ENCODE measurements at regions not wholly inside any gene's neighbourhood (a gene's known extent, or its start where the extent isn't known, plus 50 kb on each side); places are given as distances from the start of the nearest gene placed in this dataset.

DNA sequence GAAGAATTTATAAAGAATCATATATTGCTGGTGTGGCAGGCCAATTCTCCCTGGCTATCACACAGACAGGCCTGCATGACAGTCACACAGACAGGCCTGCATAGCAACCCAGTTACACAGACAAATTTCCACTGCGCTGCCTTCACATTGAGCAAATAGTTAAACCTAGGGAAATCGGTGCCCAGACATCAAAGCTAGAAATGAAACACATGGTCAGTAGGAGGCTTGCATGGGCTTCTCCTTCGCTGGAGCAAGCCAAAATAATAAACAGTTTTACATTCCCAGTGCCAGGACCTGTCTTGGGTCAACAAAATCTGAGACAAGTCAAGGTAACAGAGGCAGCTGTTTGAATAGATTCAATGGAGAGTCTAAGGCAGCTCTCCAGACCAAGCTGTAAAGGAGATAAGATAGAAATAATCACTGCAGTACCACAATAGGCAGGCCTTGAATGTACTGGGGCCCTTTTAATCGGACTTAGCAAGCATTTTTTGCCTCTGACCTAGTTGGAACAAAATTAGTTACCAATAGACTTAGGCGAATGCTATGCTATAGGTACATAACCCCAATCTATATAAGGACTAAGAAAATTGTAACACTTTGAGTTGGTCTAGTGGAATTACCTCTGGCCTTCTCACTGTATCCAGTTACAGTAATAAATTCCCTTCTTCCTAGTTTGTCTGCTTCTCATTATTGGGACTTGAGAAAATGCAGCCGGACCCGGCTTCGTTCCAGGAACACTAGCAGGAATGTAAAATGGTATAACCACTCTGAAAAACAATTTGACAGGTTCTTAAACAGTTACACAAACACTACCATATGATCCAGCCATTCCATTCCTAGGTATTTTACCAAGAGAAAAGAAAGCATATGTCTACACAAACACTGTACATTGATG, 274.7 kb upstream of the UBE2E2 start:
- Histone ChIP-seq H3K4me1 (no peaks in the 10 kb centered on the region), H3K4me3 (no peak overlapping the region), H3K9me3 (no peaks in the 10 kb centered on the region), H3K27ac (no peak overlapping the region), H3K36me3 (no peaks in the 10 kb centered on the region), H3K27me3 (no peaks in the 10 kb centered on the region)
- intact Hi-C loops (cut with DNase I; ENCODE audit: low total_unique reads): no loop called here
- TF ChIP-seq CTCF (IDR thresholded peaks at IDR 0.05) (no peak), POLR2AphosphoS5 (IDR thresholded peaks at IDR 0.05) (no peak), POLR2A (IDR thresholded peaks at IDR 0.05) (no peak)
- DNase-seq (ENCODE audit: low spot score in 2 of 2): no peak

- TF ChIP-seq CTCF (IDR thresholded peaks at IDR 0.05) (no peak), POLR2A (IDR thresholded peaks at IDR 0.05) (no peak), POLR2AphosphoS5 (IDR thresholded peaks at IDR 0.05) (no peak)
- intact Hi-C loops (cut with DNase I; ENCODE audit: low total_unique reads): no loop called here
Measured at GRCh38 chr3:22933051-22933840, 269.9 kb upstream of the UBE2E2 start.

GRCh38 chr3:22933841-22934116, 269.3 kb upstream of the UBE2E2 start:
- Histone ChIP-seq H3K36me3 (no peaks in the 10 kb centered on the region), H3K27ac (no peak overlapping the region), H3K27me3 (no peaks in the 10 kb centered on the region), H3K4me1 (no peaks in the 10 kb centered on the region), H3K4me3 (no peak overlapping the region), H3K9me3 (no peaks in the 10 kb centered on the region)
- intact Hi-C loops (cut with DNase I; ENCODE audit: low total_unique reads): no loop called here
- no peak for DNase-seq (ENCODE audit: low spot score in 2 of 2)
- no peak for TF ChIP-seq POLR2AphosphoS5 (IDR thresholded peaks at IDR 0.05)
- TF ChIP-seq CTCF (IDR thresholded peaks at IDR 0.05): no peak
- TF ChIP-seq POLR2A (IDR thresholded peaks at IDR 0.05): no peak

More at GRCh38 chr3:22933051-22933840, 269.9 kb upstream of the UBE2E2 start:
- H3K27ac ChIP-seq: no peak overlapping the region
- H3K4me3 ChIP-seq: no peak overlapping the region
- no peaks in the 10 kb centered on the region for H3K9me3 ChIP-seq
- no peaks in the 10 kb centered on the region for H3K27me3 ChIP-seq
- no peaks in the 10 kb centered on the region for H3K36me3 ChIP-seq
- DNase-seq (ENCODE audit: low spot score in 2 of 2): no peak
- H3K4me1 ChIP-seq: no peaks in the 10 kb centered on the region

GRCh38 chr3:22935040-22935439, 268.1 kb upstream of the UBE2E2 start:
- DNase-seq (ENCODE audit: low spot score in 2 of 2): no peak
- H3K4me3 ChIP-seq: no peak overlapping the region
- no peaks in the 10 kb centered on the region for H3K9me3 ChIP-seq
- no peaks in the 10 kb centered on the region for H3K27me3 ChIP-seq
- H3K4me1 ChIP-seq: no peaks in the 10 kb centered on the region
- intact Hi-C loops (cut with DNase I; ENCODE audit: low total_unique reads): no loop called here
- no peak overlapping the region for H3K27ac ChIP-seq
- no peaks in the 10 kb centered on the region for H3K36me3 ChIP-seq
- TF ChIP-seq POLR2AphosphoS5 (IDR thresholded peaks at IDR 0.05) (no peak), CTCF (IDR thresholded peaks at IDR 0.05) (no peak), POLR2A (IDR thresholded peaks at IDR 0.05) (no peak)

GRCh38 chr3:22937536-22937935, 265.6 kb upstream of the UBE2E2 start:
- TF ChIP-seq CTCF (IDR thresholded peaks at IDR 0.05): no peak
- TF ChIP-seq POLR2A (IDR thresholded peaks at IDR 0.05): no peak
- TF ChIP-seq POLR2AphosphoS5 (IDR thresholded peaks at IDR 0.05): no peak
- no peak for DNase-seq (ENCODE audit: low spot score in 2 of 2)
- Histone ChIP-seq H3K27ac (no peak overlapping the region), H3K36me3 (no peaks in the 10 kb centered on the region), H3K4me3 (no peak overlapping the region), H3K9me3 (no peaks in the 10 kb centered on the region), H3K27me3 (no peaks in the 10 kb centered on the region), H3K4me1 (no peaks in the 10 kb centered on the region)
- intact Hi-C loops (cut with DNase I; ENCODE audit: low total_unique reads): no loop called here
